ENCODE measurements at regions not wholly inside any gene's neighbourhood (a gene's known extent, or its start where the extent isn't known, plus 50 kb on each side); places are given as distances from the start of the nearest gene placed in this dataset.

DNA sequence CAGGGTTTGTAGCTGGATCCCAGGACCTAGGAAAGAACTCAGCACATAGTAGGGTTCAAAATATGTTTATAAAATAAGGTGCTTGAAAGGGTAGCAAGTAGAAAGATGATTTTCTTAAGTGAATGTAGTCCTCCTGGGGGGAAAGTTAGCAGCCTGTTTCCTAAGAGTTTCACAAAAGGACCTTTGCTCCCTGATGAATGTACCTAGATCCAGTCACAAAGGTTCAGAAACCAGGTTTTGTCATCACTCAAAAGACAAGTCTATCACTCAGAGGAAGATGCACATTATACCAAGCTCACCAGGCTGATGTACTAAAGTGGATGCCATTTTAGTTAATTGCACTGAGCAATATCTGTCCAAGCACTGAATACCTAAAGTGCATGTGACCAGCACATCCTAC, 378.2 kb downstream of the BCL11A start:
- TF ChIP-seq, protein P1, sequence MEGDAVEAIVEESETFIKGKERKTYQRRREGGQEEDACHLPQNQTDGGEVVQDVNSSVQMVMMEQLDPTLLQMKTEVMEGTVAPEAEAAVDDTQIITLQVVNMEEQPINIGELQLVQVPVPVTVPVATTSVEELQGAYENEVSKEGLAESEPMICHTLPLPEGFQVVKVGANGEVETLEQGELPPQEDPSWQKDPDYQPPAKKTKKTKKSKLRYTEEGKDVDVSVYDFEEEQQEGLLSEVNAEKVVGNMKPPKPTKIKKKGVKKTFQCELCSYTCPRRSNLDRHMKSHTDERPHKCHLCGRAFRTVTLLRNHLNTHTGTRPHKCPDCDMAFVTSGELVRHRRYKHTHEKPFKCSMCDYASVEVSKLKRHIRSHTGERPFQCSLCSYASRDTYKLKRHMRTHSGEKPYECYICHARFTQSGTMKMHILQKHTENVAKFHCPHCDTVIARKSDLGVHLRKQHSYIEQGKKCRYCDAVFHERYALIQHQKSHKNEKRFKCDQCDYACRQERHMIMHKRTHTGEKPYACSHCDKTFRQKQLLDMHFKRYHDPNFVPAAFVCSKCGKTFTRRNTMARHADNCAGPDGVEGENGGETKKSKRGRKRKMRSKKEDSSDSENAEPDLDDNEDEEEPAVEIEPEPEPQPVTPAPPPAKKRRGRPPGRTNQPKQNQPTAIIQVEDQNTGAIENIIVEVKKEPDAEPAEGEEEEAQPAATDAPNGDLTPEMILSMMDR (IDR thresholded peaks at IDR 0.05): no peak
- TF ChIP-seq POLR2A (IDR thresholded peaks at IDR 0.05): no peak
